Esophagus (tissue), 2 donors: ENCODE measurements at regions not wholly inside any gene's neighbourhood (a gene's known extent, or its start where the extent isn't known, plus 50 kb on each side); places are given as distances from the start of the nearest gene placed in this dataset.

Experiments
- H3K27ac ChIP-seq, 2 donors: one replicate each; pipeline ENCODE4 v1.5.1; 2013; ENCODE audit warnings: low read depth in 2 of 2, mild to moderate bottlenecking in 2 of 2, inconsistent platforms in 1 of 2, low read length in 1 of 2, moderate library complexity in 1 of 2
- H3K27me3 ChIP-seq, 2 donors: one replicate each; pipeline ENCODE4 v1.6.1; 2013; ENCODE audit warnings: low read length in 2 of 2, control low read depth in 1 of 2, mild to moderate bottlenecking in 1 of 2; ENCODE audit not compliant: insufficient read depth in 2 of 2, control insufficient read depth in 1 of 2
- H3K36me3 ChIP-seq, 2 donors: one replicate each; pipeline ENCODE4 v1.6.1; 2013; ENCODE audit warnings: low read length in 1 of 2; ENCODE audit not compliant: control insufficient read depth in 2 of 2, insufficient read depth in 2 of 2
- H3K4me1 ChIP-seq, 2 donors: one replicate each; pipeline ENCODE4 v1.6.1; 2013; ENCODE audit warnings: low read length in 1 of 2; ENCODE audit not compliant: control insufficient read depth in 2 of 2, insufficient read depth in 2 of 2
- H3K4me3 ChIP-seq, 2 donors: one replicate each; pipeline ENCODE4 v1.5.1; 2013; ENCODE audit warnings: low read length in 2 of 2, mild to moderate bottlenecking in 2 of 2, low read depth in 1 of 2, moderate library complexity in 1 of 2
- H3K9me3 ChIP-seq, 2 donors: one replicate each; pipeline ENCODE4 v1.6.1; 2013; ENCODE audit warnings: mild to moderate bottlenecking in 2 of 2, low read depth in 1 of 2, low read length in 1 of 2, moderate library complexity in 1 of 2; ENCODE audit not compliant: control insufficient read depth in 2 of 2, insufficient read depth in 1 of 2
- WGBS, 2 donors: extraction: QIAGEN DNeasy Blood & Tissue Kit; methylation state at CpG; one replicate each; pipeline ENCODE4 v1.1.7; 2013; 5-methylcytosine and 5-hydroxymethylcytosine counted together
- donor health status: healthy with polysubstance abuse.
- donor health status: Bipolar disorder and iron deficiency.

- H3K9me3 ChIP-seq, result peaks cover 0 to 3% of the 10 kb centered on the region in 2 donors
- H3K27me3 ChIP-seq, result no peaks in the 10 kb centered on the region
- no peaks in the 10 kb centered on the region for H3K4me1 ChIP-seq
- H3K27ac ChIP-seq, result no peak overlapping the region
- 94 to 95% methylated on average over 7 of the region's 7 CpGs for WGBS, 2 donors
- no peak overlapping the region for H3K4me3 ChIP-seq
- no peaks in the 10 kb centered on the region for H3K36me3 ChIP-seq
Observed at GRCh38 chr2:237200462-237200861, 114.8 kb downstream of the COPS8 start.

DNA sequence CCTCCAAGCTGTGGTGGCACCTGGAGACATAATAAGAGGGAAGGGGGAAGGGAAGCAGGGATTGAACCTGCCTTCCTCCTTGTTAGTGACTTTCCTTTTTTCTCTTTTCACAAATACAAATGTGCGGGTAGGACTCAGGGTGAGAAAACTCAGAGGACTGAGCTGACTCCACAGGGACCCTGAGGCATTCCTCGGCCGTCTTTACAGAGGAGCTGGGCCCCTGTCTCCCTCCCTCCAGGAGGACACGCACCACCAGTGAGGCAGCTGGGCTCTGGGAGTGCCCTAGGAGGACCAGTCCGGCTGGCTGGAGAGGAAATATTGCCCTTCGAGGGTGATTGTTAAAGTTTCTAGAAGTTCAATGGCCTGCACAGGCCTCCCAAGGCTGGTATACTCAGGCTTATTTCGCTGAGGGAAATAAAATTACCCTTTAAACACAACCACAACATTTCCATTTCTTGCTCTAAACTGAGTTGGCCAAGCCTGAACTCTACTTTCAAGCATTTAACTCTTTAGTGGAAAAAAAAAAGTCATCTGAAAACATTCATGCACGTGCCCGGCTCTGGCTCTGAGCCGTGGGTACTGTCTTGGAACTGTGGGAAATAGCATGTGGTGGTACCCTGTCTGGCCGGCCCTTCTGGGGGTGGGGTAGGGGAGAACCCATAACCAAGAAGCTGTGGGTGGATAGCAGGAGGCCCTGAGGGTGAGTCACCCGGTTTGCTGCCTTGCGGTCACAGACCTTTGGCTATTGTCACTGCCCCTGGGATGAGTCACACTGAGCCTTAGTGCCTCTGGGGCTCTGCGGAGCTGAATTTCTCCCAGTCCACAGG lies 116.0 kb downstream of the COPS8 start:
- H3K36me3 ChIP-seq, result no peaks in the 10 kb centered on the region
- H3K27ac ChIP-seq, result peak overlapping the region in 1 of 2 donors; percentile 5
- H3K4me1 ChIP-seq, result no peaks in the 10 kb centered on the region
- H3K4me3 ChIP-seq, result no peak overlapping the region
- no peaks in the 10 kb centered on the region for H3K27me3 ChIP-seq
- peaks cover 0 to 3% of the 10 kb centered on the region in 2 donors for H3K9me3 ChIP-seq
- WGBS, 2 donors, result 63 to 71% methylated on average over 14 of the region's 14 CpGs

DNA sequence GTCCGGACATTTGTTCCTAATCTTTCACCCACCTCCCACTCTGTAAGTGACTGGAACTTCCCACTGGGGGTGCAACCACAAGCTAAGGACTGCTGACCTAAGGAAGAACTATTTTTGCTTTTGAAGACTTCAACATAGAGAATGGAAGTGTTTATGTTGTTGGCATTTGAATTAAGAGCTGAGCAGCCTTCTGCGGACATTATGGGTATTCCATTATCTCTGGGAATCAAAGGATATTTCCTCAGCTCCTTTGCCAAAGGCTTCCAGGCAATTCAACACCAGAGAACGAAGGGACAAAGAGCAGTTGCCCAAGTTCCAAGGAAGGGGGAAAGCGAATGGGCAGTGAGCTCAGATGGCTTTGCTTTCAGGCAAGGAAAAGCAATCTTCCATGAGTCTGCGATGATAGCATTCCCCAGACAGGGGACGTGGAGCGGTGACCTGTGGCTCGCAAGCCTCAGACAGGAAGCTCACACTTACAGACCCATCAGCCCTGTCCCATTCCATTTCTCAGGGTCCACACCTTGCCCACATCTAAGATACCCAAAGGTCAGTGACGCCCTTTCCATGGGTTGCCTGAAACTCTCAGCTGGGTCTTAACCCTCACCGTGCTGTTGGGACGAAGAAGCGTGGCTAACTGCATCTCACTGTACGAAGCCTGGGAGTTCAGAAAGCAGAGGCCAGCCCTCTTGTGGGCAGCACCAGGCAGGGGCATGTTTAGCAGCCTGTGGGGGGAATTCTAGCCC lies 116.8 kb downstream of the COPS8 start:
- peaks cover 0 to 3% of the 10 kb centered on the region in 2 donors for H3K9me3 ChIP-seq
- no peaks in the 10 kb centered on the region for H3K27me3 ChIP-seq
- H3K4me1 ChIP-seq, result no peaks in the 10 kb centered on the region
- no peak overlapping the region for H3K4me3 ChIP-seq
- WGBS, 2 donors, result 88 to 90% methylated on average over 13 of the region's 13 CpGs
- H3K36me3 ChIP-seq, result no peaks in the 10 kb centered on the region
- peak overlapping the region in 1 of 2 donors; percentile 2 for H3K27ac ChIP-seq

- no peak overlapping the region for H3K27ac ChIP-seq
- H3K4me3 ChIP-seq, result no peak overlapping the region
- H3K4me1 ChIP-seq, result no peaks in the 10 kb centered on the region
- 78 to 80% methylated on average over 8 of the region's 8 CpGs for WGBS, 2 donors
- no peaks in the 10 kb centered on the region for H3K27me3 ChIP-seq
- H3K9me3 ChIP-seq, result no peaks in the 10 kb centered on the region
- no peaks in the 10 kb centered on the region for H3K36me3 ChIP-seq
Observed at GRCh38 chr2:237205043-237205541, 119.4 kb downstream of the COPS8 start.

GRCh38 chr2:237205561-237205971 lies 119.9 kb downstream of the COPS8 start:
- 69 to 71% methylated on average over 8 of the region's 8 CpGs for WGBS, 2 donors
- Histone ChIP-seq H3K4me1 (no peaks in the 10 kb centered on the region), H3K4me3 (no peak overlapping the region), H3K36me3 (no peaks in the 10 kb centered on the region), H3K27ac (no peak overlapping the region), H3K27me3 (no peaks in the 10 kb centered on the region), H3K9me3 (no peaks in the 10 kb centered on the region)

DNA sequence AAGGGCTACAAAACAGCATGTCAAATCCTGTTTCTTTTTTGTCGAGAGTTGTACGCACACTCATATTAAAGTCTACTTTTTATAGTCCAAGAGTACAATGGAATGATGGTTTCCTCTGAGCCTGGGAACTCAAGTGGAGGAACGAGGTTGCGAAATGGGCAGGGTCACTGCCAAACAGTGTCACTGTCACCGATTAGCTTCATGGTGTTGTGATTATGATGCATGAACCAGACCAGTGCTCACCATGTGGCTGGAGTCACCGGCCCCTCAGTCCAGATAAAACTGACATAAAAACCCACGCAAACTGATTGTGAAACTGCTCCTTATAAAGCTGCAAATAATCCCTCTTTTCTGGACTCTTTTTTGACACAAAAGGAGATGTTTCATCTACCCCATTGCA lies 122.0 kb downstream of the COPS8 start:
- Histone ChIP-seq H3K27ac (peak overlapping the region in 1 of 2 donors; percentile 16), H3K4me3 (no peak overlapping the region), H3K4me1 (no peaks in the 10 kb centered on the region), H3K9me3 (no peaks in the 10 kb centered on the region), H3K36me3 (no peaks in the 10 kb centered on the region), H3K27me3 (no peaks in the 10 kb centered on the region)
- WGBS, 2 donors, result 30 to 31% methylated on average over 7 of the region's 7 CpGs

DNA sequence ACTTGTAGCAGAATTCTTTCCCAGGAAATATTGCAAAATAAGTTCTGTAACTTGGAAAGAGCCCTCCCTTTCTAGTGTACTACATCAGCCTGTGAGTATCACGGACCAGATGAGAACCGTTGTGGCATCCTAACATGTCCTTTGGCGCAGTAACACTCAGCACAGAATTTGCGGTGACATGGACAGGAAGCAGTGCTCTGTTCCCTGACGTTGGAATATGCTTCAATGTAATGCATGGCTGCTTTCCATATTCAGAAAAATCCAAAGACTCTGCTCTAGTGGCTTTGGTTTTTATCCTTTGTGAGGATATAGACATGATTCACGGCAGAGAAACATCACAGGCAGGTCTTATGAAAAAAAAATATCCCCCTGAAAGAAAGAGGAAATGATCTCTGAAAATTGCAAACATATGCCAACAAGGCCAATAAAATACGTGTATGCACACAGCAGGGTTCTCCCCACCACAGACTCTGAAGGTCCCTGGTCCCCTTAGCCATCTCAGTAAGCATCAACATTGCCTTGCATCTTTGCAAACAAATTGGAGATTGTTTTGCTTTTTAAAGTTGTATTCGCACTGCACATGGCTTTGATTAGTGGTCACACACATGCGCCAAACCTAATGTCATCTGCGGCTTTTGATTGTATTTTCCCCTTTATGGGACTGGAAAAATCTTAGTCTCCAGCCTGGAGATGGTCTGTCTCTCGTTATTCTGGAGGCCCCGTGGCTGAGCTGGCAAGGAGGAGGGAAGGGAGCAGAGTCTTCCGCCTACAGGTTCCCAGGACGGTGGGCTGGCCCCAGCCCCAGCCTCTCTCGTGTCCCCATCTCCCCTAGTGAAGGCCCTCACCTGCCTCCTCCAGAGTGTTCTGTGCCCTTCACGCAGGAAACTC lies 122.9 kb downstream of the COPS8 start:
- 69 to 72% methylated on average over 16 of the region's 16 CpGs for WGBS, 2 donors
- Histone ChIP-seq H3K9me3 (no peaks in the 10 kb centered on the region), H3K4me3 (no peak overlapping the region), H3K27ac (no peak overlapping the region), H3K36me3 (no peaks in the 10 kb centered on the region), H3K27me3 (no peaks in the 10 kb centered on the region), H3K4me1 (no peaks in the 10 kb centered on the region)

GRCh38 chr2:237209885-237210284 lies 124.2 kb downstream of the COPS8 start:
- WGBS, 2 donors, result 79 to 83% methylated on average over 6 of the region's 6 CpGs

DNA sequence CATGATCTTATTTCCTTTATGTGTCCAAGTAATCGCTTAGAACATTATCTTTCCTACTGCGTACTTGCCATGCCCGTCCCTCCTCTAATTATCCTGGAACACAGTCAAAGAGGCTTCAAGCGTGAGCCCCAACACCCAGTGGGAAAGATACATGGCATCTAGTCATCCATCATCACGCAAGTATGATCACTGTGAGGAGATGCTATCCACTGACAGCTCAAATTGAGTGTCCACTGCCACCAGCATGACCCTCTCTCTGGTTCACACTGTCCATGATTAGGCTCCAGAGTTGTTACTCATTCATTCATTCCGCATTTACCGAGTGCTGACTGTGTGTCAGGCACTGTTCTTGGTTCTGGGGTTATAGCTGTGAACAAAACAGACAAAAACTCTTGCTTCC lies 124.6 kb downstream of the COPS8 start:
- no peaks in the 10 kb centered on the region for H3K9me3 ChIP-seq

More at GRCh38 chr2:237209885-237210284, 124.2 kb downstream of the COPS8 start:
- Histone ChIP-seq H3K4me1 (no peaks in the 10 kb centered on the region), H3K4me3 (no peak overlapping the region), H3K36me3 (no peaks in the 10 kb centered on the region), H3K27me3 (no peaks in the 10 kb centered on the region), H3K27ac (no peak overlapping the region), H3K9me3 (no peaks in the 10 kb centered on the region)

More for the DNA sequence above, 124.6 kb downstream of the COPS8 start:
- WGBS, 2 donors, result 92 to 93% methylated on average over 7 of the region's 7 CpGs
- Histone ChIP-seq H3K4me1 (no peaks in the 10 kb centered on the region), H3K27me3 (no peaks in the 10 kb centered on the region), H3K36me3 (no peaks in the 10 kb centered on the region), H3K27ac (no peak overlapping the region), H3K4me3 (no peak overlapping the region)
